ENCODE measurements at regions not wholly inside any gene's neighbourhood (a gene's known extent, or its start where the extent isn't known, plus 50 kb on each side); places are given as distances from the start of the nearest gene placed in this dataset.

DNA sequence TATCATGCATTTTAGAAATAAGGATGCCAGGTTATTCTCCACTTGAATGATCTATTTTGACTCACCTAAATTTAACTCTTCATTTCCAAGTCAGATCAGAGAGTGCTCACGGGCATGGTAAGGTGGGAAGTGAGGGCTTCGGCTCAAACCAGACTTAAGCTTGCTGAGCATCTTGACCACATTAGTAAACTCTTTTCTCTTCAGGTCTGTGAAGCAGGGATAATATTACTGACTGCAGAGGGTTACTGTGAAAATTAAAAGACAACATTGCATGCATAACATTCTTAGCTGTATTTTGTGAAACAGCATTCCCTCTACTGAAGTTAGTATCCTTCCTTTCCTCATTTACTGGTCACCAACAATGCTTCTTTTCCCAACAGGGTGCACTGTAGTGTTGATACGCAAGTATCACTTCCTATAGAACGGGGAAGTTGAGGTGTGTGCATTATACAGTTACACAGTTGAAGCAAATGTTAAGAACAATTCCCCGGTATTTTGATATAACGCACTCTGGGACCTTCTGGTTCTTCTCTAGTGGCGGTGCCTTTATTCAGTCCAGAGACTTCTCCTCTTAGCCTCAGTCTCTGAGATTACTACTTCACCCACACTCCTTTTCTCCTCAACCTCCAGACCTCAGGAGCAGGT lies 74.1 kb upstream of the MNS1 start:
- TF ChIP-seq, protein P1, sequence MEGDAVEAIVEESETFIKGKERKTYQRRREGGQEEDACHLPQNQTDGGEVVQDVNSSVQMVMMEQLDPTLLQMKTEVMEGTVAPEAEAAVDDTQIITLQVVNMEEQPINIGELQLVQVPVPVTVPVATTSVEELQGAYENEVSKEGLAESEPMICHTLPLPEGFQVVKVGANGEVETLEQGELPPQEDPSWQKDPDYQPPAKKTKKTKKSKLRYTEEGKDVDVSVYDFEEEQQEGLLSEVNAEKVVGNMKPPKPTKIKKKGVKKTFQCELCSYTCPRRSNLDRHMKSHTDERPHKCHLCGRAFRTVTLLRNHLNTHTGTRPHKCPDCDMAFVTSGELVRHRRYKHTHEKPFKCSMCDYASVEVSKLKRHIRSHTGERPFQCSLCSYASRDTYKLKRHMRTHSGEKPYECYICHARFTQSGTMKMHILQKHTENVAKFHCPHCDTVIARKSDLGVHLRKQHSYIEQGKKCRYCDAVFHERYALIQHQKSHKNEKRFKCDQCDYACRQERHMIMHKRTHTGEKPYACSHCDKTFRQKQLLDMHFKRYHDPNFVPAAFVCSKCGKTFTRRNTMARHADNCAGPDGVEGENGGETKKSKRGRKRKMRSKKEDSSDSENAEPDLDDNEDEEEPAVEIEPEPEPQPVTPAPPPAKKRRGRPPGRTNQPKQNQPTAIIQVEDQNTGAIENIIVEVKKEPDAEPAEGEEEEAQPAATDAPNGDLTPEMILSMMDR (conservative IDR thresholded peaks at IDR 0.05; ENCODE audit: low read depth, low read length): no peak
- TF ChIP-seq BHLHE40 (IDR thresholded peaks at IDR 0.05; ENCODE audit: low read depth, low read length): no peak
- TF ChIP-seq RAD21 (IDR thresholded peaks at IDR 0.05; ENCODE audit: low read length): no peak
- TF ChIP-seq POLR2A (IDR thresholded peaks at IDR 0.05; ENCODE audit: low read depth, low read length): no peak
